K562 (cell line): ENCODE measurements at regions not wholly inside any gene's neighbourhood (a gene's known extent, or its start where the extent isn't known, plus 50 kb on each side); places are given as distances from the start of the nearest gene placed in this dataset.

ENCODE experiments used
- MEF2D ChIP-seq: conservative IDR thresholded peaks from 2 replicates; pipeline ENCODE4 v1.6.1; 2016; ENCODE audit warnings: low read depth, missing genetic modification characterization, missing compliant biosample characterization
- ZNF12 ChIP-seq: sonication (generic); formaldehyde crosslinking; IDR thresholded peaks from 2 replicates; pipeline ENCODE4 v1.4.0; 2020; ENCODE audit warnings: mild to moderate bottlenecking, missing genetic modification reagents
- TF ChIP-seq, protein P1 (sequence below), 2 experiments: fragments of 450-650 bp; formaldehyde crosslinking in 1 of 2; IDR thresholded peaks; 2 replicates each; pipeline versions ENCODE4 v1.4.0 to v1.6.1; 2014 to 2020; ENCODE audit warnings: mild to moderate bottlenecking in 2 of 2, borderline replicate concordance in 1 of 2, low read depth in 1 of 2

DNA sequence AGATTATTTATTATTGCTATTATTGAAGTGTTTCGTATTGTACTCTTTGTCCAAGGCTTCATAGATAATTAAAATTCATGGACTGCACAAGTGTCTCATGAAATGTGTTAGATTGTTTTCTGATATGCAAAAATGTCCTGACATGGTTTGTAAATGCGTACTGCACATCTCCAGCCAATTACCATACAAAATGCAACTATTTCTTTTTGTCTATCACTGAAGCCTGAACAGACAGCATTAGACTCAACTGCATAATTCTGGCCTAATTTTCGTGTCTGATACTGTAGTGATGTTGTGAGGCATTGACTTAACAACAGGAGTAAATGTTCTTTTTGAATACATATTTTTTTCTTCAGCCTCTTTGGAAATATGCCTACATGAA is 498.2 kb upstream of the CD180 start (continued):
- TF ChIP-seq, protein P1, sequence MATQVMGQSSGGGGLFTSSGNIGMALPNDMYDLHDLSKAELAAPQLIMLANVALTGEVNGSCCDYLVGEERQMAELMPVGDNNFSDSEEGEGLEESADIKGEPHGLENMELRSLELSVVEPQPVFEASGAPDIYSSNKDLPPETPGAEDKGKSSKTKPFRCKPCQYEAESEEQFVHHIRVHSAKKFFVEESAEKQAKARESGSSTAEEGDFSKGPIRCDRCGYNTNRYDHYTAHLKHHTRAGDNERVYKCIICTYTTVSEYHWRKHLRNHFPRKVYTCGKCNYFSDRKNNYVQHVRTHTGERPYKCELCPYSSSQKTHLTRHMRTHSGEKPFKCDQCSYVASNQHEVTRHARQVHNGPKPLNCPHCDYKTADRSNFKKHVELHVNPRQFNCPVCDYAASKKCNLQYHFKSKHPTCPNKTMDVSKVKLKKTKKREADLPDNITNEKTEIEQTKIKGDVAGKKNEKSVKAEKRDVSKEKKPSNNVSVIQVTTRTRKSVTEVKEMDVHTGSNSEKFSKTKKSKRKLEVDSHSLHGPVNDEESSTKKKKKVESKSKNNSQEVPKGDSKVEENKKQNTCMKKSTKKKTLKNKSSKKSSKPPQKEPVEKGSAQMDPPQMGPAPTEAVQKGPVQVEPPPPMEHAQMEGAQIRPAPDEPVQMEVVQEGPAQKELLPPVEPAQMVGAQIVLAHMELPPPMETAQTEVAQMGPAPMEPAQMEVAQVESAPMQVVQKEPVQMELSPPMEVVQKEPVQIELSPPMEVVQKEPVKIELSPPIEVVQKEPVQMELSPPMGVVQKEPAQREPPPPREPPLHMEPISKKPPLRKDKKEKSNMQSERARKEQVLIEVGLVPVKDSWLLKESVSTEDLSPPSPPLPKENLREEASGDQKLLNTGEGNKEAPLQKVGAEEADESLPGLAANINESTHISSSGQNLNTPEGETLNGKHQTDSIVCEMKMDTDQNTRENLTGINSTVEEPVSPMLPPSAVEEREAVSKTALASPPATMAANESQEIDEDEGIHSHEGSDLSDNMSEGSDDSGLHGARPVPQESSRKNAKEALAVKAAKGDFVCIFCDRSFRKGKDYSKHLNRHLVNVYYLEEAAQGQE (IDR thresholded peaks at IDR 0.05; ENCODE audit: borderline replicate concordance): no peak
- TF ChIP-seq, protein P1 (CRISPR knock-in tag; IDR thresholded peaks at IDR 0.05; ENCODE audit: low read depth): no peak
- TF ChIP-seq ZNF12 (CRISPR knock-in tag): no peak
- no peak for TF ChIP-seq MEF2D (tag)
- TF ChIP-seq, all 486 proteins: peak for 0
